GM23248 (cell line): ENCODE measurements at regions not wholly inside any gene's neighbourhood (a gene's known extent, or its start where the extent isn't known, plus 50 kb on each side); places are given as distances from the start of the nearest gene placed in this dataset.

Experiments used
- DNase-seq: peaks from one replicate; pipeline ENCODE4 v3.0.0-alpha.2; 2015
- H2AFZ ChIP-seq: fragments of 200-600 bp; sonication (generic); 2 replicates; pipeline ENCODE4 v1.6.1; 2016; ENCODE audit warnings: antibody characterized with exemption
- H3F3A ChIP-seq: fragments of 200-600 bp; sonication (generic); 2 replicates; pipeline ENCODE4 v1.6.1; 2016; ENCODE audit warnings: mild to moderate bottlenecking, antibody characterized with exemption, mixed run types; ENCODE audit not compliant: insufficient read depth
- H3K27ac ChIP-seq: fragments of 200-600 bp; sonication (generic); 2 replicates; pipeline ENCODE4 v1.5.1; 2016; ENCODE audit warnings: mild to moderate bottlenecking
- H3K27me3 ChIP-seq: fragments of 200-600 bp; sonication (generic); replicated peaks from 2 replicates; pipeline ENCODE4 v1.6.1; 2016; ENCODE audit warnings: mild to moderate bottlenecking; ENCODE audit not compliant: insufficient read depth
- H3K36me3 ChIP-seq: fragments of 200-600 bp; sonication (generic); 2 replicates; pipeline ENCODE4 v1.6.1; 2016; ENCODE audit warnings: low read depth, mild to moderate bottlenecking
- H3K4me1 ChIP-seq: fragments of 200-600 bp; sonication (generic); 2 replicates; pipeline ENCODE4 v1.6.1; 2016; ENCODE audit warnings: mild to moderate bottlenecking; ENCODE audit not compliant: insufficient read depth
- H3K4me2 ChIP-seq: fragments of 200-600 bp; sonication (generic); one replicate; pipeline ENCODE4 v1.6.1; 2016; ENCODE audit warnings: mild to moderate bottlenecking; ENCODE audit not compliant: unreplicated experiment
- H3K4me3 ChIP-seq: fragments of 200-600 bp; sonication (generic); 2 replicates; pipeline ENCODE4 v1.5.1; 2016; ENCODE audit warnings: mild to moderate bottlenecking
- H3K79me2 ChIP-seq: fragments of 200-600 bp; sonication (generic); 2 replicates; pipeline ENCODE4 v1.6.1; 2016; ENCODE audit warnings: mild to moderate bottlenecking; ENCODE audit not compliant: insufficient read depth
- H3K9ac ChIP-seq: fragments of 200-600 bp; sonication (generic); 2 replicates; pipeline ENCODE4 v1.6.1; 2016; ENCODE audit warnings: mild to moderate bottlenecking
- H3K9me2 ChIP-seq: fragments of 200-600 bp; sonication (generic); 2 replicates; pipeline ENCODE4 v1.6.1; 2016; ENCODE audit warnings: mixed run types, mild to moderate bottlenecking, moderate library complexity; ENCODE audit not compliant: insufficient read depth
- H3K9me3 ChIP-seq: fragments of 200-600 bp; sonication (generic); one replicate; pipeline ENCODE4 v1.6.1; 2017; ENCODE audit warnings: low read depth
- H4K20me1 ChIP-seq: fragments of 200-600 bp; sonication (generic); 2 replicates; pipeline ENCODE4 v1.6.0; 2016; ENCODE audit not compliant: insufficient read depth
- EZH2 ChIP-seq: fragments of 200-600 bp; sonication (generic); IDR thresholded peaks from 2 replicates; pipeline ENCODE4 v1.6.1; 2018; ENCODE audit warnings: antibody characterized with exemption, mild to moderate bottlenecking; ENCODE audit not compliant: insufficient read depth, poor library complexity, severe bottlenecking
- EZH2phosphoT487 ChIP-seq: fragments of 200-600 bp; sonication (generic); IDR thresholded peaks from 2 replicates; pipeline ENCODE4 v1.6.1; 2018; ENCODE audit warnings: antibody characterized with exemption, moderate library complexity, mild to moderate bottlenecking, low read depth; ENCODE audit not compliant: insufficient read depth
- WGBS, 2 experiments: methylation state at CpG; one replicate each; pipeline ENCODE4 v1.1.6; 2015 to 2017; ENCODE audit warnings: low lambda C conversion rate in 2 of 2, low coverage in 1 of 2; ENCODE audit errors: missing lambda C conversion rate in 2 of 2; 5-methylcytosine and 5-hydroxymethylcytosine counted together
- in situ Hi-C: fragments of 300-500 bp; cut with MboI; formaldehyde crosslinking; loops from 2 replicates; pipeline ENCODE4 v1.15.0; 2020

DNA sequence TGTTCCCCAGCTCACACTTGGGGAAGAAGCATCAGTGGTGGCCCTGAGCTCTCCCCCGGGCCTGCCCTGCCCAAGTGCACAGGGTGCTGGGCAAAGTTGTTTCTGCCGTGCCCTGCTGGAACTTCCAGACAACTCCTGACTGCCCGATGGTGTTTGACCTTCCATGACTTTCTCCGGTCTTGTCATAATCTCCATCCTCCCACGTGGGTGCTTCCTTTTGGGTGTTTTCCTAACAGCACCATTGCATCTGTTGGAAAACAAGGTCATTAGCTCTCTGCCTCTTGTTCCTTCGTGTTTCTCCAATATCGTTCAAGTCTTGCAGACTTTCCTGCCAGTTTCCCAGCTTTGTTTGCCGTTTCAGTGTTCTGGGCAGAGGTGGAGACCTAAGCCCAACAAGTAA lies 68.7 kb upstream of the TIAM2 start:
- peaks cover 4% of the 10 kb centered on the region for H3K4me1 ChIP-seq
- in situ Hi-C loops = loop anchor here (5.0 to 10.0 kb wide), 2 partner anchors 251 to 318 kb away; no protein-coding TSS in a partner anchor

DNA sequence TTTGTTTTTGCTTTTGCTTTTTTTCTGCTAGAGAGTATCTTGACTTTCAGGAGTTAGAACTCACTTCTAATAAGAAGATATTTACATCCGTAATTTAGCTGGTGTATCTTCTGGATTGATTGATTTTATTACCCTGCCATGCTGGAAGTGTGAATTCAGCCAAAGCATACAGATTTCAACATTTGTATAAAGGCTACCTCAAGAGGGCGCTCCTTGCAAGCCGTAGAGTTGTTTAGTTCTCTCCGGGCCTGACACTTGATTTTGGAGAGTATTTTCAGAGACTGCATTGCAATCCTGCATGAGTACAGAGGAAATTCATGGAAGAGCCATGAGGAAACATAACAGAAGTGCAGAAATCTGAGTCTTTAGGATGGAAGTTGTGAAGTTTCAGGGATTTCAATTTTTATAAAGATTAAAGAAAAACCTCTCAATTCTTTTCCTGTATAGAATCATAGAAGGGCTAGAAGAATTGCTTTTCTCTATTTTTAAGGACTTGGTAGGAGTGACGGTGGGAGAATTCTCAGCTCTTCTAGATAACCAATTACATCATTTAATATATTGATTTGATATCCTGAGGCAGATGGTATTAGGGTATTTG lies 66.7 kb upstream of the TIAM2 start:
- Histone ChIP-seq H3K79me2 (no peaks in the 10 kb centered on the region), H3K36me3 (no peaks in the 10 kb centered on the region), H3K27ac (no peak overlapping the region), H3K4me2 (no peak overlapping the region), H3K9ac (no peak overlapping the region), H3K9me3 (no peaks in the 10 kb centered on the region), H4K20me1 (no peaks in the 10 kb centered on the region), H3K4me1 (peaks cover 22% of the 10 kb centered on the region), H3F3A (peaks cover 24% of the 10 kb centered on the region), H2AFZ (no peak overlapping the region), H3K4me3 (no peak overlapping the region), H3K9me2 (no peaks in the 10 kb centered on the region), H3K27me3 (no peaks in the 10 kb centered on the region)
- TF ChIP-seq EZH2phosphoT487 (no peak), EZH2 (no peak)
- DNase-seq = peak; percentile 83
- 20 to 21% methylated on average over 5 of the region's 5 CpGs for WGBS, 2 experiments
- in situ Hi-C loops = loop anchor here (5.0 to 10.0 kb wide), 2 partner anchors 249 to 316 kb away; no protein-coding TSS in a partner anchor

More for the DNA sequence above, 68.7 kb upstream of the TIAM2 start:
- no peak for DNase-seq
- Histone ChIP-seq H2AFZ (no peak overlapping the region), H4K20me1 (no peaks in the 10 kb centered on the region), H3K36me3 (no peaks in the 10 kb centered on the region), H3F3A (peaks cover 6% of the 10 kb centered on the region), H3K4me2 (no peak overlapping the region), H3K79me2 (no peaks in the 10 kb centered on the region), H3K9me2 (no peaks in the 10 kb centered on the region), H3K9me3 (no peaks in the 10 kb centered on the region), H3K9ac (no peak overlapping the region), H3K27me3 (no peaks in the 10 kb centered on the region), H3K4me3 (no peak overlapping the region), H3K27ac (no peak overlapping the region)
- TF ChIP-seq EZH2 (no peak), EZH2phosphoT487 (no peak)
- 52 to 53% methylated on average over 8 of the region's 8 CpGs for WGBS, 2 experiments

DNA sequence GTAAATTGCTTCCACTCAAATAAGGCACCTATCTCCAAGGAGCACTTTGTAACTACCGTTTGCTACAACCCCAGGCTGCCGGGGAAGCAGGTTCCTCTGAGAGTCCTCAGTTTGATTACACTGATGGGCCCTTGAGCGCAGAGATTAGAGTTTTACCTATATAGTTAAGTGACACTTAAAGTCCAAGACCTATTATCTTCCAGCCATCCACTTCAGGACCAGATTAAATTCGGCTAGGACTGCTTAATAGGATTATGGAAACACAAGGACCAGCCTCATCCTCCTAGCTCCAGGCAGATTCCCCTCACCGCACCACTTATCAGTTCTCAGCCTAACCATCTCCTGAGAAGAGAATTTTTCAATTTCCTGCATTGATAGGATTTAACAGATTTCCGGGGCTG lies 64.7 kb upstream of the TIAM2 start:
- Histone ChIP-seq H4K20me1 (no peaks in the 10 kb centered on the region), H3K36me3 (no peaks in the 10 kb centered on the region), H3K4me1 (peaks cover 22% of the 10 kb centered on the region), H3K9me3 (no peaks in the 10 kb centered on the region), H3K9ac (no peak overlapping the region), H3K4me2 (no peak overlapping the region), H3F3A (peaks cover 24% of the 10 kb centered on the region), H2AFZ (no peak overlapping the region), H3K79me2 (no peaks in the 10 kb centered on the region), H3K4me3 (no peak overlapping the region), H3K9me2 (no peaks in the 10 kb centered on the region), H3K27ac (no peak overlapping the region), H3K27me3 (no peaks in the 10 kb centered on the region)
- 85 to 86% methylated on average over 6 of the region's 6 CpGs for WGBS, 2 experiments
- TF ChIP-seq EZH2phosphoT487 (no peak), EZH2 (no peak)
- in situ Hi-C loops = no loop called here
- DNase-seq = no peak

DNA sequence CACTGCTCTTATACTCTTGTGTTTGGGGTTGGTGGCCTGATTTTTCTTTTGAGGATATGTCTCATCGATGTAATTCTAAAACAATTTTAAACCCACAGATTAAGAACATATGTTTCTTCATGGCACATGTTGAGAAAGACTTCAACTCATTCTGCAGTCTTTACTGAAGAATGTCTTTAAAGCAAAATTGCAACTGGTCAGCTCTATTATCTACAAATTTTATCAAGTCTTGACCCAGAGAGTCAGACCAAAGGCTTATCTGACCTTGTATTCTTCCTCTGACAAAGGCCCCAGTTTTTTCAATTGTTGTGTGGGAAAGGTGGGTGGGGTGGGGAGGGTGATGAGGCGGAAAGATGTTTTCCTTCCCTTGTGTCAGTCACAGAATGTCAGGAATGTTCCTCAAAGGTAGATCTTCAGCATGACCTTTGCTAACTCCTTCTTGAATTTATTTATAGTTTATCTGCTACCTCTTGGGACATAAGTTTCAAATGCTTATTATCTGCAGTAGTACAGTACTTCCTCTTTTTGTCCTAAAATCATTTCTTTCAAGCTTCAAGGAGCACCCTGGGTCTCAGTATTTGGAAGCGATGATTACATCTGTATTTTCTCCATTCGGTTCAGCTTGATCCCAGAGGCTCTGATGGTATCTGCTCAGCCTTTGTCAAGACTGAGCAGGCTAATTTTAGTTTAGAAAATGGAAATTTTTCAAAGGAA lies 63.2 kb upstream of the TIAM2 start:
- 32 to 41% methylated on average over 4 of the region's 4 CpGs for WGBS, 2 experiments
- peak; percentile 75 for DNase-seq
- Histone ChIP-seq H3K79me2 (no peaks in the 10 kb centered on the region), H3K27ac (no peak overlapping the region), H3K27me3 (no peaks in the 10 kb centered on the region), H3K4me3 (peak overlapping the region; percentile 45), H3K36me3 (no peaks in the 10 kb centered on the region), H3K9me2 (no peaks in the 10 kb centered on the region), H3K9me3 (no peaks in the 10 kb centered on the region), H4K20me1 (no peaks in the 10 kb centered on the region), H3F3A (peaks cover 24% of the 10 kb centered on the region), H3K9ac (no peak overlapping the region), H2AFZ (no peak overlapping the region), H3K4me1 (peaks cover 22% of the 10 kb centered on the region), H3K4me2 (peak overlapping the region; percentile 61)
- in situ Hi-C loops = no loop called here
- TF ChIP-seq EZH2 (no peak), EZH2phosphoT487 (no peak)
